A673 (cell line): ENCODE measurements at regions not wholly inside any gene's neighbourhood (a gene's known extent, or its start where the extent isn't known, plus 50 kb on each side); places are given as distances from the start of the nearest gene placed in this dataset.

Experiments used
- BruUV-seq: library from RNA; stranded (reverse); fragments of 400-500 nt; replicated peaks from 2 replicates; lab custom pipeline; 2021; lab: Mats Ljungman, UMichigan
- CTCF ChIA-PET: fragments of 300-600 bp; sonication (Branson Sonifier 250); formaldehyde crosslinking; loops from one replicate; lab custom pipeline; 2022; ENCODE audit warnings: antibody characterized with exemption; lab: Charles Lee
- POLR2A ChIA-PET: fragments of 300-600 bp; sonication (Branson Sonifier 250); formaldehyde crosslinking; loops from one replicate; lab custom pipeline; 2022; ENCODE audit warnings: antibody characterized with exemption; ENCODE audit not compliant: low non-redundant PET; lab: Charles Lee
- DNase-seq: peaks from one replicate; pipeline ENCODE4 v3.0.0-alpha.2; 2015; ENCODE audit warnings: low spot score
- H3K27ac ChIP-seq: fragments of 200-600 bp; sonication (generic); 2 replicates; pipeline ENCODE4 v1.5.1; 2016; ENCODE audit warnings: mixed run types, low read depth, mild to moderate bottlenecking, mixed read lengths, antibody characterized with exemption, low read length; ENCODE audit not compliant: poor library complexity, severe bottlenecking
- H3K27me3 ChIP-seq: fragments of 200-600 bp; sonication (generic); replicated peaks from 2 replicates; pipeline ENCODE4 v1.6.1; 2017; ENCODE audit warnings: mixed run types, low read depth, mild to moderate bottlenecking, mixed read lengths, antibody characterized with exemption, low read length; ENCODE audit not compliant: insufficient read depth, poor library complexity
- H3K36me3 ChIP-seq: fragments of 200-600 bp; sonication (generic); 2 replicates; pipeline ENCODE4 v1.6.1; 2016; ENCODE audit warnings: mixed run types, mild to moderate bottlenecking, mixed read lengths, antibody characterized with exemption, low read length; ENCODE audit not compliant: insufficient read depth, poor library complexity, severe bottlenecking
- H3K4me1 ChIP-seq: fragments of 200-600 bp; sonication (generic); 2 replicates; pipeline ENCODE4 v1.6.1; 2017; ENCODE audit warnings: mixed run types, mild to moderate bottlenecking, mixed read lengths, antibody characterized with exemption, low read length; ENCODE audit not compliant: insufficient read depth, poor library complexity, severe bottlenecking
- H3K4me3 ChIP-seq: fragments of 200-600 bp; sonication (generic); 2 replicates; pipeline ENCODE4 v1.5.1; 2016; ENCODE audit warnings: low read depth, mixed run types, mild to moderate bottlenecking, mixed read lengths, low read length; ENCODE audit not compliant: poor library complexity, severe bottlenecking
- H3K9me3 ChIP-seq: fragments of 200-600 bp; sonication (generic); 2 replicates; pipeline ENCODE4 v1.6.1; 2016; ENCODE audit warnings: mixed run types, low read depth, mild to moderate bottlenecking, mixed read lengths, antibody characterized with exemption, low read length; ENCODE audit not compliant: poor library complexity, severe bottlenecking
- CTCF ChIP-seq: fragments of 300-800, 200-600 bp; sonication (generic); conservative IDR thresholded peaks from 2 replicates; pipeline ENCODE4 v1.5.1; 2017; ENCODE audit warnings: low read depth, mild to moderate bottlenecking, antibody characterized with exemption, low read length, moderate library complexity, mixed read lengths
- EZH2 ChIP-seq: fragments of 200-600 bp; sonication (generic); IDR thresholded peaks from 2 replicates; pipeline ENCODE4 v1.6.1; 2017; ENCODE audit warnings: borderline replicate concordance, low read depth, mild to moderate bottlenecking, mixed read lengths, antibody characterized with exemption, low read length; ENCODE audit not compliant: poor library complexity, severe bottlenecking
- intact Hi-C: fragments of 100-400 bp; cut with micrococcal nuclease; formaldehyde crosslinking; loops from one replicate; pipeline ENCODE4 v1.10.0; 2022; ENCODE audit not compliant: unreplicated experiment

- Histone ChIP-seq H3K9me3 (no peaks in the 10 kb centered on the region), H3K36me3 (no peaks in the 10 kb centered on the region), H3K27me3 (peaks cover 7% of the 10 kb centered on the region), H3K4me3 (no peak overlapping the region), H3K27ac (no peak overlapping the region), H3K4me1 (no peaks in the 10 kb centered on the region)
- BruUV-seq, result no TSS peak
- POLR2A ChIA-PET, result no interaction called here
- CTCF ChIA-PET, result no interaction called here
- TF ChIP-seq EZH2 (no peak), CTCF (no peak)
- intact Hi-C loops, result no loop called here
- DNase-seq, result no peak
These were observed 129.0 kb upstream of the CAMK1G start for GRCh38 chr1:209454340-209454994.

GRCh38 chr1:209455145-209455544 is 128.4 kb upstream of the CAMK1G start:
- H3K27ac ChIP-seq, result no peak overlapping the region
- no peaks in the 10 kb centered on the region for H3K36me3 ChIP-seq
- no peaks in the 10 kb centered on the region for H3K4me1 ChIP-seq
- BruUV-seq, result no TSS peak
- ChIA-PET POLR2A (no interaction called here), CTCF (no interaction called here)
- TF ChIP-seq EZH2 (no peak), CTCF (no peak)
- H3K9me3 ChIP-seq, result no peaks in the 10 kb centered on the region
- no peak overlapping the region for H3K4me3 ChIP-seq
- H3K27me3 ChIP-seq, result peaks cover 7% of the 10 kb centered on the region
- intact Hi-C loops, result no loop called here
- DNase-seq, result no peak

GRCh38 chr1:209455661-209456358 is 127.7 kb upstream of the CAMK1G start:
- intact Hi-C loops, result no loop called here
- ChIA-PET POLR2A (interaction anchor here (0.6 kb wide), 1 partner anchor 303 kb away, joined by 9 read pairs; no protein-coding TSS in a partner anchor), CTCF (no interaction called here)
- H3K4me3 ChIP-seq, result no peak overlapping the region
- BruUV-seq, result no TSS peak
- H3K9me3 ChIP-seq, result no peaks in the 10 kb centered on the region
- H3K27me3 ChIP-seq, result peaks cover 7% of the 10 kb centered on the region
- H3K4me1 ChIP-seq, result no peaks in the 10 kb centered on the region
- TF ChIP-seq EZH2 (no peak), CTCF (no peak)
- no peak overlapping the region for H3K27ac ChIP-seq
- no peak for DNase-seq
- H3K36me3 ChIP-seq, result no peaks in the 10 kb centered on the region
